NCI-H226 (cell line): ENCODE measurements at regions not wholly inside any gene's neighbourhood (a gene's known extent, or its start where the extent isn't known, plus 50 kb on each side); places are given as distances from the start of the nearest gene placed in this dataset.
"Not testable (repeated sequence)": the region's sequence is repeated elsewhere in the genome, so short reads cannot be mapped to it uniquely, and the experiment has no call there.

Experiments used
- DNase-seq: peaks from one replicate; pipeline ENCODE4 v3.0.0-alpha.2; 2015

DNA sequence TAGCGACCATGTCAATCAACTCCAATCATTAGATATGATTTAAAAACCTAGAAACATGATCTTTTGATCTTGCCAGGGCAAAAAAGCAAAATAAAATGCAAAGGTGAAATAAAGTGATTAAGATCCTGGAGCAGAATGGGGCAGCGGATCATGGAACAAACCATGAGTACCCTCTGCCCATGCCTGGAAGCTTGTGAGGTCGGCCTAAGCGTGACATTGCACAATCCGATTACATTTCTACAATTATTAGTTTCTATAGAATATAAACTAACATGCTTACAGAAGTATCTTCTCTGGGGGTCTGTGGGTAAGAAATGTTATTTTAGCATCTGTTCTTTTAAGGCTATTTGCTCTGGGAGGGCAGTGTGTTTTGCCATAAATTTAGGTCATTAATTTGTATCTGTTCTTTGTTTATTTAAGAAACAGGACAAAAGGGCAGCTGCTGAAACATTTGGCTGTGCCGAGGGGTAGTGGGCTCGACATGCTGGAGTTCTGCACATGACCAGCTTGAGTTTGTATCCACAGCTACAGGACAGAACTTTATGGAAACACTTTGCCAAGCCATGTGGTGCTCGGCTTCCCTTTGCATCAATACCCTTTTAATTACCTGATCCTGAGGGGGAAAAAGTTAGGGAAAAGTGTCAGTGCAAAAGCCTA is 55.9 kb downstream of the ZBTB18 start:
- DNase-seq: no peak

DNA sequence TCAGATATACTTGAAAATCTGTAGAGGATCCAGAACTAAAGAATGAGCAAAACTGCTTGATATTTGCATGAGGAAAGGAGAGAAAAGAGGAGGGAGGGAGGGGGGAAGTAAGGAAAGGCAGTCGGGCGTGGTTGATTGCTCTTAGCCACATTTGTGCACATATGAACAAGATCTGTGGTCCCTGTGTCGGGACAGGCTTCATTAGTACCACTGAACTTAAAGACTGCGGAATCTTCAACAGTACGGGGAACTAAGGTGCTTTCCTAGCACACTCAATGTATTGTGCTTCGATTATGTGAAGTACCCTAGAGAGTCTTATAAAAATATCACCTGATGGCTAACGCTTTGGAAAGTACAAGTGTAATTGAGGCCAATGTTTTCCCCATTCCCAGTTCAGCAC is 59.9 kb downstream of the ZBTB18 start:
- no peak for DNase-seq

- DNase-seq: no peak
Observed at GRCh38 chr1:244112041-244112440, 61.0 kb downstream of the ZBTB18 start.

DNA sequence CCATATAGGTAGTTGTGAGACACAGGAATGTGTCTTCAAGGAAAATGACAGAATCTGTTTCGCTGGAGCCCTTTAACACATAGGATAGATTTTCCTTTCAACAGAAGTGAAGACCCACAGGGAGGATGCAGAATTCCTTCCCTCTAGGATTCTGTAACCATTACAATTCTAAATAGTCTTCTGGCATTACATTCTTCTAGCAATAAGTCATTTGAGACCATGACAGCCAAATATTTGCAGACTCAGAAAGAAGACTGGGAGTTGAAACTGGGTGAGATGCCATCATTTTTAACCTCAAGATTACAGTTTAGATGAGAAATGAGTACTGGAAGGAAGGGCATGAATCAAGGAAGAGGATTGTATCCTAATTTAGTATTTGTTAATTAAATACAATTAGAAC is 61.6 kb downstream of the ZBTB18 start:
- peak; percentile 91 for DNase-seq

DNA sequence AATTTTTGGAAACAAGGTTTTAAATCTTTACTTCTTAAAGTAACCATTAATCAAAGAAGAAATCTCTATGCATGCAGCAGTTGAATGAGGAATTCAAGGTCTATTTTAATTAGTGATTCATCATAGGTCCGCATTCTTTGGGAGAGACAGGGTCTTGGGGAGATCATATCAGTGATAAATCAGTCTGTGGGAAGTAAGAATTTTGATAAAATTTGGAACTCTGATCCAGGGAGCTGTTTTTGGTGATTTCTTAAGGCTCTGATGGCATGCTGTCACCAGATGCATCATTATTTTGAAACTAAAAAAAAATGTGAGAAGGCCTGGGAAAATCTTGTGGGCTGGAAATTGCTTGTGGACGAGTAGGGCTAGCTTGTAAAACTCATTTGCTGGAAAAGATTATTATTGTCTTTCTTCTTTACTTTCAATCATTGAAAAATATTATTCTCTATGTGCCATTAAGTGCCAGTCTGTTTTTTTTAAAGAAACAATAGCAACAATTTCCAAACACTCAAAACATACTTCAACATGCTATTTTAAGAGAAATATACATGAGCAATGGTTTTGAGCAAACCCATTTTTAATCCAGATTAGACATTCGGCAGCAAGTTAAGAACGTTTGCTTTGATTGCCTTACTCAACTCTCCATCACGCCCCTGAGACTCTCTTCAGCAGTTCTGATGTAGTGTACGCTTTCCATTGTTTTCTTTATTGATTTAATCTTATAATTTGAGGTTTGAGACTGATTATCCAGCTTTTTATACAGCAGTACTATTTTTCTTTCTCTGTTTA is 62.6 kb downstream of the ZBTB18 start:
- peak; percentile 49 for DNase-seq

DNA sequence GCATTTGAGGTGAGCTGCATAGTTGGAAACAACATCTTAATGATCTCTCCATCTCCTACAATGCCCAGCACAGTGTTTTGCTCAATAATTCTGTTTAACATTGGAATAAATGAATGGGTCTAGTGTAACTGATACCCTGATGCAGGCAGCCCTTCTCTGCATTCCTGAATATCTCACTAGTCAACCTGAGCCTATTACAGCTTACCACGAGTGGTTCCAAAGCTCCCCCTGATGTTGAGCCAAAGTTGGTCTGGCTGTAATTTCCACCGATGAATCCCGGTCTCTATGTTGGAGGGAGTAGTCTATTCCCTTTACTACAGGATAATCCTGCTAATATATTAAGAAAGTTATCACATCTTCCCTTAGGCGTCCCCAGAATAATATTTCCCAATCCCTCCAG is 63.8 kb downstream of the ZBTB18 start:
- DNase-seq: peak; percentile 42

- no peak for DNase-seq
Observed at GRCh38 chr1:244116946-244117345, 65.9 kb downstream of the ZBTB18 start.

DNA sequence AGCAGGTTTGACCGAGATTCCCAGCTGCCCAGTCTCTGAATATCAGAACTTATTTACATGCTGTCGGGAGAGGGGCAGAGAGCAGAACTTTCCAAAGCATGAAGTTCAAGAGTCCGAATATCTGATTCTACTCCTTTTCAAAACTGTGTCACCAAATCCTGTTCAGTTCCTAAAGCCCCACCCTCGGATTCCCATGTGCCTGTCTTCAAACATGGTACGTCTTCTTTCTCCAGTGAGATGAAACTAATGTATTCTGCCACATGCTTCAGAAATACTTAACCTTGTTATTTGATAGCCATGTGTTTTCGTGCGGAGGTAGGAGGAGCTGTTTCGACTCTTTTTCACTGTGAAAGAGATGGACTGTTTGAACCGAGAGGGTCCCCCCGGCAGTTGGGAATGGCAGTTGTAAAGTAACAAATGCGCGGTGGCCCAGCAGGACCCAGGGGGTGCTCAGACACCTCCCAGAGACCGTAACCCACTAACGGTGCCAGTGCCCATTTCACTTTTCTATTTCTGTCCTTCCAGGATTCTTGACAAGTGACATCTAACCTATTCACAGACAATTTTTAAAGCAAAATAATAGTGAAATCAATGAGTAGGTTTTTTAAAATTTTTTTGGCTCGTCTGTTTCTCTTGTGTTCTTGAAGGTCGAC is 67.2 kb downstream of the ZBTB18 start:
- no peak for DNase-seq

DNA sequence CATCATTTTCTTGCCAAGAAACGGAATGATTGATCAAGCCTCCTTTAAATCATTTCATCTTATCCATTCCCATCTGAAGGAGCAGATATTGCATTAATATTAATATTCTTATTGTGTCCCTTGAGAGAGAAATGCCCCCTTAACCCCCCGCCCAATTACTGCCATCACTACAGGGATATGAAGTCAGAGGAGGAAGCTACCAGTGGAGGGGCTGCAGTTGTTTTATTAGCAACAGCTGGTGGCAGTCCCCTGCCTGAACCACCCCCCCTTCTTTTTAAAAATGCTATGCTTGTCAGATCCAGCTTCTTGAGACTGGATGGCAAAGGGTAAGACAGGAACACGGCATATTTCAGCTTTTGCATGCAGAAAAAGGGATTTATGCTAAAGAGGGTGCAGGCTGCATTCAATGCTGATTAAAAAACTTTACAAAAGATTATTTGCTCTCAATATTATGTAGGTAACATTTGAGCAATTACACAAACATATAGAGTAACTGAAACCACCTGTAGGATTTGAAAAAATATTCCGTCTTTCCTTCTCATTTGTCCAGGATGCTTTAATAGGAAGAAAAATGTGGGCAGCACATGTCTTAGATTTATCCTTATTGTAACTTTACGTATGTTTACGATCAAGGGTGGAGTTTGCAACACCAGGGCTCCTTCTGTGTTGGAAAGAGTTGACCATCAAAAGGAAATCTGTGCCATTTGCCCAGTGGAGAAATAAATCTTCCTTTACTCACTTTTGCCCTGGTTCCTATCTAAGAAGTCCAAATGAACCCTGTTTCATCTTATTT is 77.7 kb downstream of the ZBTB18 start:
- no peak for DNase-seq

GRCh38 chr1:244137276-244137675 is 86.2 kb downstream of the ZBTB18 start:
- no peak for DNase-seq

- no peak for DNase-seq
Observed at GRCh38 chr1:244137725-244138124, 86.6 kb downstream of the ZBTB18 start.

- DNase-seq: no peak
Observed at GRCh38 chr1:244138399-244138798, 87.3 kb downstream of the ZBTB18 start.

DNA sequence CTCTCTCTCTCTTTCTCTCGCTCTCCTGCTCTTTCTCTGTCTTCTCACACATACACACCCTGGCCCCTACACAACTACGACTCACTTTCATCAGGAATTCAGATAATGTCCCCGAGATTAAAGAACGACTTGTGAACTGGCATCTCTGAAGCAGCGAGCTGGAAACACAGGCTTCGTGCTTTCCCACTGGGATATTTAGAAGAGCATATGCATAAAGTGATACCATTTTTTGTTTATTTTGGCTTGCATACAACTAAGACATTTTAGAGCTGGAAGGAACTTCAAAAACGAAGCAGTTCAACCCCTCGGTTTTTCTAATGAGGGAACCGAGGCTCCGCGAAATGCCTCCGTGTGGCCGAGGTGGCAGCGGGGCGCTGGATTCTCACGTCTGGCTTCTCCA is 88.6 kb downstream of the ZBTB18 start:
- no peak for DNase-seq

DNA sequence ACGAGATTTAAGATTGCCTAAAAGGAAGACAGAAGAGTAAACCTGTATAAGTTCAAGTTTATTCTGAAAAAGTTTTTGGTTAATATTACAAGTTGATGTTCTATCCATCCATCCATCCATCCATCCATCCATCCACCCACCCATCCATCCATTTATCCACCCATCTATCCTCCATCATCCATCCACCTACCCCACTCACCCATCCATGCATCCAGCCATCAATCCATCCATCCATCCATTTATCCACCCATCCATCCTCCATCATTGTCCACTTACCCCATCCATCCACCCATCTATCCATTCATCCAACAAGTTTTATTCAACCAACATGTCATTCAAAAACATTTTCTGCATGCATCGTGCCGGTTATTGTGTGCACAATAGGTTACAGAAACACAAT is 89.3 kb downstream of the ZBTB18 start:
- no peak for DNase-seq

GRCh38 chr1:244144053-244144452 is 93.0 kb downstream of the ZBTB18 start:
- no peak for DNase-seq

GRCh38 chr1:244150071-244150470 is 99.0 kb downstream of the ZBTB18 start:
- no peak for DNase-seq

DNA sequence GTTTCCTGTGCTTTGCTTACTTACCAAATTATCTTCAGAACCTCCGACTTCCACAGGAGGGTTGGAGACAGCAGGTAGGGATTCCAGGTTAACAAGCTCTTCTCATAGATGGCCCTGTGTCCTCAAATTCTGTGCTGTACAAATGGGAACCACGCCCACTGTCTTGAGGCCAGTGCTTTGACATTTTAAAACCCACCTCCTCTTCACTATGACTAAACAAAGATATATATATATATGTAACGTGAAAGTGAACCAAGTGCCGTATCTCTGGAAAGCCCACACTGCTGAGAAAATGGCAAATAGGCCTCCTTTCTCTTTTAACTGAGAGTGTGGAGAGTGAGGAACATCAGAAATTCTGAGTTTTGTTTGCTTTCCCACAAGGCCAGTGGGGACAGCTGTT is 99.6 kb downstream of the ZBTB18 start:
- no peak for DNase-seq

- DNase-seq: no peak
Observed at GRCh38 chr1:244151537-244151936, 100.5 kb downstream of the ZBTB18 start.

DNA sequence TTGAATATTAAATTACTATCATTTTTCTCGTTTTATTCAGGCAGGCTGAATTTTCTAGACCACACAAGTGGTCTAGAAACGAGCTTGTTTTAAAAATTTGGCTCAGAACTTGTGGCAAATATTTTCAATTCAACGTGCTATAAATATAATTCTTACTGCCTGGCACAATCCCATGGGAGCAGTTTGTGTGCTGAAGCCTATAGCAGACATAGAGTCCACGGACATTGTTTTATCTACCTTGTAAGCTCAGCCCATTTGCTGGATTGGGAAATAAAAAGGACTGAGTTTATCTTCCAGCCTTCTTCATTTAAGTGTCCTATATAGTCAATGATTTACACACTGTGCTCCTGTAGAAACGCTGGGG is 103.4 kb downstream of the ZBTB18 start:
- DNase-seq: no peak

- DNase-seq: no peak
Observed at GRCh38 chr1:244154872-244155531, 103.9 kb downstream of the ZBTB18 start.

GRCh38 chr1:244155661-244156060 is 104.6 kb downstream of the ZBTB18 start:
- DNase-seq: no peak

- DNase-seq: not testable (repeated sequence)
Observed at GRCh38 chr1:244156617-244157016, 105.5 kb downstream of the ZBTB18 start.
